HK-2 (cell line): ENCODE measurements at regions not wholly inside any gene's neighbourhood (a gene's known extent, or its start where the extent isn't known, plus 50 kb on each side); places are given as distances from the start of the nearest gene placed in this dataset.

Experiments used
- DNase-seq: peaks from one replicate; pipeline ENCODE4 v3.0.0-alpha.2; 2018; ENCODE audit not compliant: unreplicated experiment

DNA sequence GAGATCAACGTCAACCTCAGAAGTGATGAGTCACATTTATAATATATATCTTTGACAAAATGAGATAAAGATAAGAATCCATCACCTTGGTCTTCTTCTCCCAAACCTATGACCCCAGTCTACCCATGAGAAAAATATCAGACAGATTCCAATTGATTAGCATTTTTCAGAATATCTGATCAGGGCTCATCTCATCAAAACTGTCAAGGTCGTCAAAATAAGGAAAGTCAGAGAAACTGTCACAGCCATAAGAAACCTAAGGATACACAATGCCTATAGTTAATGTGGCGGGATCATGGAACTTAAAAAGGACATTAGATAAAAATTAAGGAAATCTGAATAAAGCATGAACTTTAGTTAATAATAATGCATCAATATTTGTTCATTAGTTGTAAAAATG is 374.1 kb downstream of the FAT4 start:
- DNase-seq = no peak

DNA sequence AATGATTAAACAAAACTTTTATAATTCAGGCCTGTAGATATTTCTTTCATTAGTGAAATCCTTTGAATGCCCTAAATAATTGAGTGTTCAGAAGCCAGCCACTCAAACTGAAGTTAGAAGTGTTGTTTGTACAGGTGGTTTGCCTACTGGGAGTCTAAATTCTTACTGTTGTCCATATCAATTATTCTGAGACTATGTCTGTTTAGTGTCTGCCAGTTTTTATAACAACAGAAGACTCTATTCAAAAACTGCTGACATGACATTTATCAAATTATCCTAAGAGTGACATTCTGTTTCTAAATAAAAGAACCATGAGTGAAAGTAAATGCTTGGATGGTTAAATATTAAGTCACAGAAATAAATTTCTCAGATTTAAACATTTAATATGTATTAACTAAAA is 375.1 kb downstream of the FAT4 start:
- no peak for DNase-seq

GRCh38 chr4:125693228-125693627 is 378.5 kb downstream of the FAT4 start:
- no peak for DNase-seq

GRCh38 chr4:125702406-125702805 is 387.7 kb downstream of the FAT4 start:
- no peak for DNase-seq

DNA sequence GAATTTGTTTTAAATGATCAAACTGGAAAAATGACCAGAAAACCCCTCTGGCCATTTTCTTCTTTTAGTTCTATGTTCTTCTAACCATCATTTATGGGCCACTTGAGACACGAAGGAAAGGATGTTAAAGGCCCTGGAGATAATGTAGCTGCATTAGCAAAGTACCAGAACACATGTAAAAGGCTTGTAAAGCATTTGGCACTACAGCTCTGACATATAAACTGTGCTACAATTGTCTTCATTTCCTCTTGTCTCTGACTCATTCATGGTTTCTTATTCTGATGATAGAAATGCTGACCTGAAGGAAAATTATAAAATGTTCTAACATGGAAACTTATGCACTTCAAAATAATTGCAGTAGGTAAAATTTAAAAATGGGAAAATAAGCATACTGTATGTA is 388.7 kb downstream of the FAT4 start:
- DNase-seq = no peak

- DNase-seq = no peak
Measured at GRCh38 chr4:125704726-125705125, 390.0 kb downstream of the FAT4 start.

DNA sequence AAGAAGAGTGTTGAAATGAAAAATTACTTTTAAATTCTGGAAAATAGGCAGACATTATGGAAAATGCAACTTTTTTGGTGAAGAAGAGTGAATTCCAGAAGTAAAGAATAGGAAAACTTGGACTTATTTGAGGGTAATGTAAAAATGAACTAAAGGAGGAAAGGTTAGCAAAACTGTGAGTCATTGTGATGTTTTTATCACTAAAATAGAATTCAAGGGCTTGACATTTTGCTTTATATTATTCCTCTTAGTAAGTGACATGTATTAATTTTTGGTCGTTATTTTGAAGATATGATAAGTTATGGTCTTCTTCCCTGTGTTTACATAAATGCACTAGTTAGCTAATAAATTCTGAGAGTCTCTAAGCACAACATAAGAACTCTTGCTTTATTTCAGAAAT is 390.9 kb downstream of the FAT4 start:
- DNase-seq = no peak

GRCh38 chr4:125707397-125707796 is 392.6 kb downstream of the FAT4 start:
- no peak for DNase-seq

DNA sequence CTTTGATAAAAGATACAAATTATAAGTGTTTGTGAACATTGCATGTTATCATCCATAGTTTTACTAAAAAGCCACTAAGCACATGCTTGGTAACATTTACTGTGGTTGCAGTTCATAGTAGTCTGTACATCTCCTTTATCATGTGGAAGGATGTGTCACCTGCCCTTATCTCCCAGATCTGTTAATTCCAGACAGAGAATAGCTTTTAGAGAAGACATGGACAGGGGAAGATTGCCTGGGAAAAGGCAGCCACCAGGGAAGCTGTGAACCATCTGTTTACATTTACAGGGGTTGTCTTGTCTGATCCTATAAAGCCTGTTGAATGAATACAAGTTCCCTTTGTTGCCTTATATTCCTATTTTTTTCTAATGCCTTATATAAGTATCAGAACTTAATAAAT is 396.0 kb downstream of the FAT4 start:
- no peak for DNase-seq

- no peak for DNase-seq
Measured at GRCh38 chr4:125714049-125714448, 399.3 kb downstream of the FAT4 start.

GRCh38 chr4:125714845-125715244 is 400.1 kb downstream of the FAT4 start:
- no peak for DNase-seq

GRCh38 chr4:125719987-125720386 is 405.2 kb downstream of the FAT4 start:
- DNase-seq = no peak

- DNase-seq = no peak
Measured at GRCh38 chr4:125722009-125722408, 407.3 kb downstream of the FAT4 start.

GRCh38 chr4:125725957-125726525 is 411.3 kb downstream of the FAT4 start:
- no peak for DNase-seq

DNA sequence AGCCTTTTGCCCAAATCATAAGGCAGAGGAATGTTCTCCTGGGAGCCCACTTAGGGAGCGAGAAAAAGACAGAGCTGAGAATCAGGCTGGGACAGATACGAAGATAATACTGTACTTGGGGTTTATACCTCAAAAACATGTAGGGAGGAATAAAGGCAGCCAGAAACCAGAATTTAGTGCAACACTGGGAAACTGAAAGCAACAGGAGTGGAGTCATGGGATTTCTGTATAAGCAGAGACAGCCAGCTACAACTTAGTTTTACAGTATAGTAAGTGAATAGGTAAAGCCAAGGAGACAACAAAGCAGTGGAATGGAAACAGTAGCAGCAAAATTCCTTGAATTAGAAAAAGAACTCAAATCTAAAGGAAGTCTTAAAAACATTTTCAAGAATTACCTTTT is 413.2 kb downstream of the FAT4 start:
- no peak for DNase-seq

GRCh38 chr4:125728568-125728967 is 413.8 kb downstream of the FAT4 start:
- peak; percentile 66 for DNase-seq

GRCh38 chr4:125729171-125729570 is 414.4 kb downstream of the FAT4 start:
- DNase-seq = no peak

GRCh38 chr4:125732632-125733031 is 417.9 kb downstream of the FAT4 start:
- no peak for DNase-seq

GRCh38 chr4:125734504-125734903 is 419.7 kb downstream of the FAT4 start:
- DNase-seq = no peak

- peak; percentile 71 for DNase-seq
Measured at GRCh38 chr4:125735102-125735501, 420.3 kb downstream of the FAT4 start.

DNA sequence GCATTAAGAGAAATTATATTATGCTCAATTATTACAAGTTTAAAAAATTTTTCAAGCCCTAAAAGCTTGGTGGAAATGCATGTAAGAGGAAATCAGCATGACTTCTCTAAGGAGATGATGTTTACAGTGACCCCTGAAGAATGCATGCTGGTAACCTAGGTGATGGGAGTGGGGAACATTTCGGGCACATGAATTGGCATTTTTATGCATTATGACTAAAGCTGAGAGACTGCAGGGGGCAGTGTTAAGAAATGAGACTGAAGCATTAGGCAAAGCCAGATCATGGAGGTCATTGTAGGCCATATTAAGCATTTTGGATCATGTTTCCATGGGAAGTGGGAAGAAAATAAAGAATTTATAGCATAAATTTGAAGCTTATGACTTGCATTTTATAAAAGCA is 421.3 kb downstream of the FAT4 start:
- DNase-seq = no peak

GRCh38 chr4:125739760-125740159 is 425.0 kb downstream of the FAT4 start:
- DNase-seq = no peak

GRCh38 chr4:125741825-125742452 is 427.2 kb downstream of the FAT4 start:
- no peak for DNase-seq

DNA sequence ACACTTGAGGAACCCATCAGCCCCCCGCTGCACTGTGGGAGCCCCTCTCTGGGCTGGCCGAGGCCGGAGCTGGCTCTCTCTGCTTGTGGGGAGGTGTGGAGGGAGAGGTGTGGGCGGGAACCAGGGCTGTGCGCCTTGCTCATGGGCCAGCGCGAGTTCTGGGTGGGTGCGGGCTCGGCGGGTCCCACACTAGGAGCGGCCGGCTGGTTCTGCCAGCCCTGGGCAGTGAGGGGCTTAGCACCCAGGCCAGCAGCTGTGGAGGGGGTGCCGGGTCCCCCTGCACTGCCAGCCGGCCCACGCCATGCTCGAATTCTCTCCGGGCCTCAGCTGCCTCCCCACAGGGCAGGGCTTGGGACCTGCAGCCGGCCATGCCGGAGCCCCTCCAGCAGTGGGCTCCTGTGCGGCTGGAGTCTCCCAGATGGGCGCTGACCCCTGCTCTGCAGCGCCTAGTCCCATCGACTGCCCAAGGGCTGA is 430.2 kb downstream of the FAT4 start:
- no peak for DNase-seq
